Esophagus squamous epithelium (tissue), 4 donors: ENCODE measurements at regions not wholly inside any gene's neighbourhood (a gene's known extent, or its start where the extent isn't known, plus 50 kb on each side); places are given as distances from the start of the nearest gene placed in this dataset.

Experiments used
- CTCF ChIP-seq, 6 experiments: fragments of 450-650 bp in 4 of 6; fragments of 200-600 bp in 2 of 6; sonication (generic) in 2 of 6; IDR thresholded peaks; one replicate each; pipeline ENCODE4 v1.5.1; 2016 to 2019; ENCODE audit warnings: antibody characterized with exemption in 6 of 6, mild to moderate bottlenecking in 4 of 6, moderate library complexity in 4 of 6
- POLR2A ChIP-seq, 4 donors: fragments of 450-650 bp; IDR thresholded peaks; one replicate each; pipeline ENCODE4 v1.6.1; 2017; ENCODE audit warnings: antibody characterized with exemption in 4 of 4, mild to moderate bottlenecking in 4 of 4, moderate library complexity in 3 of 4

- TF ChIP-seq CTCF (IDR thresholded peaks at IDR 0.05), result no peak
- TF ChIP-seq POLR2A (IDR thresholded peaks at IDR 0.05), result no peak
These were observed 381.6 kb downstream of the EFNB2 start for GRCh38 chr13:106153876-106154275.
